Stomach (tissue), 8 donors: ENCODE measurements at regions not wholly inside any gene's neighbourhood (a gene's known extent, or its start where the extent isn't known, plus 50 kb on each side); places are given as distances from the start of the nearest gene placed in this dataset.

ENCODE experiments used
- DNase-seq, 2 donors: peaks; one replicate each; pipeline versions ENCODE4 v3.0.0 to v3.0.0-alpha.2; 2013 to 2019
- H3K27ac ChIP-seq, 5 donors: fragments of 200-600 bp in 4 of 5; sonication (generic) in 4 of 5; one replicate each; pipeline ENCODE4 v1.5.1; 2013 to 2019; ENCODE audit warnings: mild to moderate bottlenecking in 1 of 5, moderate library complexity in 1 of 5
- H3K27me3 ChIP-seq, 3 donors: fragments of 200-600 bp; sonication (generic); one replicate each; pipeline ENCODE4 v1.5.1; 2017 to 2019; ENCODE audit warnings: mixed run types in 1 of 3
- H3K36me3 ChIP-seq, 4 donors: fragments of 200-600 bp; sonication (generic); 1 replicate in 3 of 4; 2 replicates in 1 of 4; pipeline ENCODE4 v1.5.1; 2016 to 2019
- H3K4me1 ChIP-seq, 4 donors: fragments of 200-600 bp; sonication (generic); one replicate each; pipeline ENCODE4 v1.5.1; 2016 to 2019
- H3K4me3 ChIP-seq, 4 donors: fragments of 200-600 bp; sonication (generic) in 3 of 4; one replicate each; pipeline ENCODE4 v1.5.1; 2016 to 2019; ENCODE audit warnings: mild to moderate bottlenecking in 1 of 4
- H3K9me3 ChIP-seq, 4 donors: fragments of 200-600 bp; sonication (generic); one replicate each; pipeline ENCODE4 v1.5.1; 2016 to 2019
- EP300 ChIP-seq: sonication (generic); formaldehyde crosslinking; IDR thresholded peaks from one replicate; pipeline ENCODE4 v1.6.1; 2017; ENCODE audit warnings: antibody characterized with exemption
- POLR2A ChIP-seq, 4 donors: fragments of 450-650 bp; IDR thresholded peaks; one replicate each; pipeline ENCODE4 v1.6.1; 2016; ENCODE audit warnings: antibody characterized with exemption in 4 of 4, control low read depth in 2 of 4, mild to moderate bottlenecking in 1 of 4, moderate library complexity in 1 of 4
- POLR2AphosphoS5 ChIP-seq, 3 donors: sonication (generic); formaldehyde crosslinking; IDR thresholded peaks; one replicate each; pipeline ENCODE4 v1.6.1; 2016; ENCODE audit warnings: antibody characterized with exemption in 3 of 3
- WGBS, 5 donors: extraction: QIAGEN DNeasy Blood & Tissue Kit in 3 of 5; methylation state at CpG; one replicate each; pipeline versions ENCODE4 v1.1.5 to v1.1.7; 2013 to 2018; 5-methylcytosine and 5-hydroxymethylcytosine counted together
- intact Hi-C: fragments of 100-400 bp; cut with DNase I; formaldehyde crosslinking; loops from one replicate; pipeline ENCODE4 v1.15.1; 2023; ENCODE audit warnings: low total_unique reads
- TF ChIP-seq, protein P1 (sequence below), 7 experiments: fragments of 450-650 bp in 4 of 7; fragments of 200-600 bp in 3 of 7; sonication (generic) in 3 of 7; IDR thresholded peaks; one replicate each; pipeline ENCODE4 v1.5.1; 2016 to 2019; ENCODE audit warnings: antibody characterized with exemption in 7 of 7, control low read depth in 2 of 7, mild to moderate bottlenecking in 1 of 7
- donor health status: healthy with polysubstance abuse.
- donor health status: Bipolar disorder and iron deficiency.
- donor health status: healthy.

DNA sequence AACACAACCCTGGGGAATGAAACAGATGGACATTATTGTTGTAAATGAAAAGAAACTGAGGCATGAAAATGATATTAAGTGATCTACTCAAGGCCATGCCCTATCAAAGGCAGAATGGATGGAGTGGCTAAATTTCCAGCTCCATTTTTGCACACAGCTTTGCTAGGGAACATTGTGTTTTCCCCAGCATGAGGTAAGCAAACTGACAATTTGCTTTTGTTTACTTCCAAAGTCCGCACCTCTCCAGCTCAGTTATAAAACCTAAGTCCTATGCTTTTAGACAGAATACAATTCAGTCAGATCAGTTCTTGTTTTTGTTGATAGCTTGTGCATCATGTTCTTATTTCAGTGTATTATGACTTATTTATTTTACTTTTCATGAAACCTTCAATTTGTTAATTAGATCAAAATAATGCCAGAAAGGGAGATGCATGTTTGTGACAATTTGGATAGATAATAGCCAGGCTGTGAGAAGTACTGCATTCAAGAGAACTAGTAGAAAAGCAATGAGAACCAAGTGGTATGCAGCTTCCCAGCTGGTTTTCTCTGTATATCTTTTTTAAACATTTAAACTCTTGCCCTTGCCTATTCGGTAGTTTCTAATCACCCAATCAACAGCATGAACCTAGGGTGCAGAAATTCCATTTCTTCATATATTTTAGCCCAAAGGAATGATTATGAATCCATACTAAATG is 380.8 kb downstream of the SPATA31D1 start:
- TF ChIP-seq POLR2A (IDR thresholded peaks at IDR 0.05) = no peak
- TF ChIP-seq, protein P1, sequence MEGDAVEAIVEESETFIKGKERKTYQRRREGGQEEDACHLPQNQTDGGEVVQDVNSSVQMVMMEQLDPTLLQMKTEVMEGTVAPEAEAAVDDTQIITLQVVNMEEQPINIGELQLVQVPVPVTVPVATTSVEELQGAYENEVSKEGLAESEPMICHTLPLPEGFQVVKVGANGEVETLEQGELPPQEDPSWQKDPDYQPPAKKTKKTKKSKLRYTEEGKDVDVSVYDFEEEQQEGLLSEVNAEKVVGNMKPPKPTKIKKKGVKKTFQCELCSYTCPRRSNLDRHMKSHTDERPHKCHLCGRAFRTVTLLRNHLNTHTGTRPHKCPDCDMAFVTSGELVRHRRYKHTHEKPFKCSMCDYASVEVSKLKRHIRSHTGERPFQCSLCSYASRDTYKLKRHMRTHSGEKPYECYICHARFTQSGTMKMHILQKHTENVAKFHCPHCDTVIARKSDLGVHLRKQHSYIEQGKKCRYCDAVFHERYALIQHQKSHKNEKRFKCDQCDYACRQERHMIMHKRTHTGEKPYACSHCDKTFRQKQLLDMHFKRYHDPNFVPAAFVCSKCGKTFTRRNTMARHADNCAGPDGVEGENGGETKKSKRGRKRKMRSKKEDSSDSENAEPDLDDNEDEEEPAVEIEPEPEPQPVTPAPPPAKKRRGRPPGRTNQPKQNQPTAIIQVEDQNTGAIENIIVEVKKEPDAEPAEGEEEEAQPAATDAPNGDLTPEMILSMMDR (IDR thresholded peaks at IDR 0.05) = no peak
- no peak for TF ChIP-seq EP300
- no peak for TF ChIP-seq POLR2AphosphoS5 (IDR thresholded peaks at IDR 0.05)
- Histone ChIP-seq H3K27ac (no peak overlapping the region), H3K4me3 (no peak overlapping the region), H3K36me3 (no peaks in the 10 kb centered on the region), H3K4me1 (no peaks in the 10 kb centered on the region), H3K9me3 (no peaks in the 10 kb centered on the region), H3K27me3 (no peaks in the 10 kb centered on the region)
- WGBS, 5 donors = 65 to 73% (median 67%) methylated on average over 2 of the region's 2 CpGs
- intact Hi-C loops = no loop called here
- DNase-seq = no peak

DNA sequence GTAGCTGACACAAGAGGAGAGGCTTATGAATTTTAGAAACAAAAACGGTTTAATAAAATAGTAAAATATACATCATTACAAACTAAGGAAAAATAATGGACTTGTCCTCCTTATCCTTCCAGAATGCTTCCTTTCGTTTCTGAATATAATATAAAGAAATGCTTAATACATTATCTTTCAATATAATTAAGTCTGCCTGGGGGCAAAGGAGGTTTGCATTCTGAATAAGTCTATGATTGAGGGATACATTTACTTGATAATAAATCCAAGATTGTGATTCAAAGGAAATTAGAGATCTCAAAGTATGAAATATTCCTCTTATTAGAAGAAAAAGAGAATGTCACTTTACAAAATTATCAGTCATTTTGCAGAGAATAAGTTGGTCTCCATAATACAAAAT is 386.5 kb downstream of the SPATA31D1 start:
- H3K36me3 ChIP-seq = no peaks in the 10 kb centered on the region
- DNase-seq = no peak
- no peak for TF ChIP-seq POLR2AphosphoS5 (IDR thresholded peaks at IDR 0.05)
- TF ChIP-seq, protein P1 (IDR thresholded peaks at IDR 0.05) = no peak
- no peak for TF ChIP-seq POLR2A (IDR thresholded peaks at IDR 0.05)
- no peak for TF ChIP-seq EP300
- no peak overlapping the region for H3K4me3 ChIP-seq
- 81 to 85% (median 82%) methylated on average over 2 of the region's 2 CpGs for WGBS, 5 donors
- intact Hi-C loops = no loop called here
- H3K4me1 ChIP-seq = no peaks in the 10 kb centered on the region
- H3K27me3 ChIP-seq = no peaks in the 10 kb centered on the region
- H3K9me3 ChIP-seq = no peaks in the 10 kb centered on the region
- no peak overlapping the region for H3K27ac ChIP-seq

DNA sequence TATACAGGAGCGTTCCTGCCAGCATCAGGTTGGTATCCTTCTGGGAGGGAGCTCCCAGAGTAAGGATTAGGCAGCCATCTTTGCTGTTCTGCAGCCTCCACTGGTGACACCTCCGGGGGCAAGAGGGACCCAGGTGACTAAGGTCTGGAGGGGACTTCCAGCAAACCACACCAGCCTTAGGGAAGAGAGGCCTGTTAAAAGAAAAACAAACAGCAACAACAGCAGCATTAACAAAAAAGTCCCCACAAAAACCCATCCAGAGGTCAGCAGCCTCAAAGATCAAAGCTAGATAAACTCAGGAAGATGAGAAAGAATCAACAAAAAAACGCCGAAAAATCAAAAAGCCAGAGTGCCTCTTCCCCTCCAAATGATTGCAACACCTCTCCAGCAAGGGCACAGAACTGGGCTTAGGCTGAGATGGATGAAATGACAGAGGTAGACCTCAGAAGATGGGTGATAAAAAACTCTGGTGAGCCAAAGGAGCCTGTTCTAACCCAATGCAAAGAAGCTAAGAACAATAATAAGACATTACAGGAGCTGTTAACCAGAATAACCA is 388.2 kb downstream of the SPATA31D1 start:
- Histone ChIP-seq H3K36me3 (no peaks in the 10 kb centered on the region), H3K4me1 (no peaks in the 10 kb centered on the region), H3K27ac (no peak overlapping the region), H3K27me3 (no peaks in the 10 kb centered on the region), H3K9me3 (no peaks in the 10 kb centered on the region), H3K4me3 (no peak overlapping the region)
- 84 to 88% (median 87%) methylated on average over 4 of the region's 4 CpGs for WGBS, 5 donors
- TF ChIP-seq, protein P1 (IDR thresholded peaks at IDR 0.05) = no peak
- TF ChIP-seq POLR2AphosphoS5 (IDR thresholded peaks at IDR 0.05) (no peak), POLR2A (IDR thresholded peaks at IDR 0.05) (no peak), EP300 (no peak)
- intact Hi-C loops = no loop called here
- DNase-seq = no peak

DNA sequence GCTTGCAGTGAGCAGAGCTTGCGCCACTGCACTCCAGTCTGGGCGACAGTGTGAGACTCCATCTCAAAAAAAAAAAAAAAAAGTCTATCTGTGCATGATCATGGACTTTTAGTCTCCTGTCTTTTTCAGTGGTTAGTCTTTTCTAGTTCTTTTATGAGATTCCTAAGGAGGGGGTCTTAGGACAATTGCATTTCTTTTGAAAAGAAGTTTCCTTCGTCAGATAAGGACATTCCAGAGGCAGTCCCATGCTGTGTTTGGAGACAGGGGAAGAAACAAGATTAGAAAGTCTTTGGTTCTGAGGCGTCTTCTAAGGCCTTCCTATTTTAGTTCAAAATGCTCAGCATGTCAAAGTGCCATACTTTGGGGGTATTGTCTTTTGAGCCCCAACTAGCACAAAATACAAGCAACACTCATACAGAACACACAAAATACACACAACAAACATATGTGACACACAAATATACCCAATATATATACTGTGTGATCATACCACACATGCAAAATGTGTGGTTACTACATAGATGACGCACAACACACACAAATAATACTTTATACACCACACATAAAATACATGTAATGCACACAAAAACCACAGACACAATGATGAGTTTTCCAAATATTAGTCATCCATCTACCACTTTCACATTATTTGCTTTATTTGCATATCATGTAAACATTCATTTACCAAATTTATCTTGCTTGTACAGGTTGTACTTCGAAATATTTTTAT is 394.5 kb downstream of the SPATA31D1 start:
- TF ChIP-seq EP300 (no peak), POLR2AphosphoS5 (IDR thresholded peaks at IDR 0.05) (no peak), POLR2A (IDR thresholded peaks at IDR 0.05) (no peak)
- TF ChIP-seq, protein P1 (IDR thresholded peaks at IDR 0.05) = no peak
- H3K4me3 ChIP-seq = no peak overlapping the region

More for the DNA sequence above, 394.5 kb downstream of the SPATA31D1 start:
- 83 to 88% (median 85%) methylated on average over 6 of the region's 6 CpGs for WGBS, 5 donors
- Histone ChIP-seq H3K27me3 (no peaks in the 10 kb centered on the region), H3K4me1 (no peaks in the 10 kb centered on the region), H3K27ac (no peak overlapping the region), H3K36me3 (no peaks in the 10 kb centered on the region), H3K9me3 (peaks cover 0 to 7% (median 0%) of the 10 kb centered on the region in 4 donors)
- DNase-seq = no peak
- intact Hi-C loops = no loop called here
